NCI-H1048 (cell line): ENCODE measurements at regions not wholly inside any gene's neighbourhood (a gene's known extent, or its start where the extent isn't known, plus 50 kb on each side); places are given as distances from the start of the nearest gene placed in this dataset.
"Not testable (repeated sequence)": the region's sequence is repeated elsewhere in the genome, so short reads cannot be mapped to it uniquely, and the experiment has no call there.

ENCODE experiments used
- DNase-seq: peaks from one replicate; lab custom pipeline; 2025; lab: John Stamatoyannopoulos, UW

DNA sequence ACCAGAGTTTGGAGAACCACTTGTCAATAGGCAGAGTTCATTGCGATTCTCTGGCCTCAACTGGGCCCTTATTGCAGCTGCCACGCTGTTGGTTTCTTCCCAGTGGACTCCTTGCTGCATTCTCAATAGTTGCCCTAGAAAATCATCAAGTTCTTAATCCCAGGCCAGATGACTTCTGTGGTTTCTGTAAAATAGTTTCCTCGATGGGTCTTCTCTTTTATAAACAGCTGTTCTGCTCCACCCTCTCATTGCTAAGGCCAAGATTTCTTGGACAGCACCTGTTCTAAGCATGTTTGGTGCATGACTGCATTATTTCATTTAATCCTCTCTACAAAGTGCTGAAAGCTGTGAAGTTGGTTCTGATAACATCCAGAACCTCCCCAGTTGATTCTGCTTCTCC lies 131.0 kb downstream of the BCL2L11 start:
- no peak for DNase-seq

DNA sequence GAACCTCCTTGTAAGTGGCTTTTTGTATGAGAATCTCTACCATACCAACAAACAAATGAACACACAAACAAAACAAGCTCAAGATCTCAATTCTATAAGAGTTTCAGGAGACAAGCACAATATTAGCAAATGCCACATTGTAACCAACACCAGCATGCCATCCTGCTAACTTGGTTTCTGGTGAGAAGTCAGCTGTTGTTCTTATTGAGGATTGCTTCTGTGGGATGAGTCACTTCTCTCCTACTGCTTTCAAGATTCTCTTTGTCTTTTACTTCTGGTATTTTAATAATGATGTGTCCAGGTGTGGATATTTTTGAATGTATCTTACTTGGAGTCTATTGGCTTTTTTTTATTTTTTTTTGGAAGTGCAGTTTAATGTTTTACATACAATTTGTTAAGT lies 131.7 kb downstream of the BCL2L11 start:
- no peak for DNase-seq

DNA sequence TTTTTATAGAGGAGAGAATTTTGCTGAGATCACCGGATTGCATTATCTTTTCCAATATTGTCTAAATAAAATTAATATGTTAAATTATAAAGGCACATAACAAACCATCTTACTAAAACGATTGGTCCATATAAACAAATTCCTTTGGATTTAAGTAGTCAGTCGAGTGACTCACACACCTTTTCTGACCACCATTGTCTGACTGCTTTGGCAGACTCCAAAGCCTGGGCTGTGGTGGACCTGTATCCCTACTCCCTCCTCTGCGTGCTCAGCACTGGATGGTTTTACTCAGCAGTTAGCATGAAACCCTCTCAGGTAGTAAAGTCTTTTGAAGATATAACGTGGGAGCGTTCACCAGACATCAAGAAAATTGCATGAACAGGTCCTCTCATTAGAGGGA lies 134.2 kb downstream of the BCL2L11 start:
- not testable (repeated sequence) for DNase-seq

DNA sequence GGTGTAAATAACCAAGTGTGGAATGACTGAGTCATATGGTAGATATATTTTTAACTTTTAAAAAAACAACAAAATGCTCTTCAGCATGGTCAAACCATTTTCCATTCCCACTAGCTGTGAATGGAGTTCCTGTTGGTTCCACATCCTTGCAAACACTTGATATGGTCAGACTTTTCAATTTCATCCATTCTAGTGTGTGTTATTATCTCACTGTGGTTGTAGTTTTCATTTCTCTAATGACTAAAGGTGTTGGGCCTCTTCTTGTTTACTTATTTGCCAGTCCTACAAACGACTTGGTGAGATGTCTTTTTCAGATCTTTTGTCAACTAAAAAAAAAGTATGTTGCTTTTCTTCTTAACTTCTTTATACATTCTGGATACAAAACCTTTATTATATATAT lies 135.9 kb downstream of the BCL2L11 start:
- not testable (repeated sequence) for DNase-seq

DNA sequence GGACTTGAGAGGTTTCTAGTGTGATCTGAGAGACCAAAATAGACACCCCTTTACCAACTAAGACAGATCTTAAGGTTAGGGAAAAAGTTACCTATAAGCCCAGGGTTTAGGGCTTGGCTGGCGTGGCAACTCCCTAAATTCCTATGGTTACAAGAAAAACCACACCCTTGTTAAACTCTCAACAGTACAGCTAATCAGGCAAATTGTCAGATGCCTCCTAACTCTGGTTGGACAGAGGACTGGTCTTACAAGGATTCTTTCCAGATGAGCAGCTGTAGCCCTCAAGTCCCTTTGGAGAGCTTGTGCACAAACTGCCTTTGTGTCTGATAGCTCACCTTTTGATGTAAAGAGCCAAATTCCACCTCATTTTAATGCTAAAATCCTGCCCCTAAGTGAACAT lies 136.9 kb downstream of the BCL2L11 start:
- DNase-seq, result not testable (repeated sequence)

DNA sequence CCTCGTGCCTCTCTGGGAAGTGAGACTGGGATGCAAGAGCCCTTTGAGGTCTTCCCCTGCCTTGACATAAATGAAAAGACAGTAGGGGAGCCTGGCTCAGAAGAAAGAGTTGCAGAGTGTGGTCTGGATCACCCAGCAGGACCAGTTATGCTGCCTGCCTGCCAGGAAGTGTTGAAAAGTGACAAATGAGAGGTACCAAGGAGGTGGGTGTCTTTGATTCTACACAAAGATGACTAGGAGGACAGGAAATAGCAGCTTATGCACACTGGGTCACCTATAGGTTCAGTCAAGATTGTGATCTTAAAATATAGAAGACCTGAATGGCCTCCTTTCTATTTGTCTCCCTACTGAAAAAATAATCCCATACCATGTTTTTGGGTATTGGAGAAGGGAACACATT lies 137.6 kb downstream of the BCL2L11 start:
- DNase-seq, result not testable (repeated sequence)

DNA sequence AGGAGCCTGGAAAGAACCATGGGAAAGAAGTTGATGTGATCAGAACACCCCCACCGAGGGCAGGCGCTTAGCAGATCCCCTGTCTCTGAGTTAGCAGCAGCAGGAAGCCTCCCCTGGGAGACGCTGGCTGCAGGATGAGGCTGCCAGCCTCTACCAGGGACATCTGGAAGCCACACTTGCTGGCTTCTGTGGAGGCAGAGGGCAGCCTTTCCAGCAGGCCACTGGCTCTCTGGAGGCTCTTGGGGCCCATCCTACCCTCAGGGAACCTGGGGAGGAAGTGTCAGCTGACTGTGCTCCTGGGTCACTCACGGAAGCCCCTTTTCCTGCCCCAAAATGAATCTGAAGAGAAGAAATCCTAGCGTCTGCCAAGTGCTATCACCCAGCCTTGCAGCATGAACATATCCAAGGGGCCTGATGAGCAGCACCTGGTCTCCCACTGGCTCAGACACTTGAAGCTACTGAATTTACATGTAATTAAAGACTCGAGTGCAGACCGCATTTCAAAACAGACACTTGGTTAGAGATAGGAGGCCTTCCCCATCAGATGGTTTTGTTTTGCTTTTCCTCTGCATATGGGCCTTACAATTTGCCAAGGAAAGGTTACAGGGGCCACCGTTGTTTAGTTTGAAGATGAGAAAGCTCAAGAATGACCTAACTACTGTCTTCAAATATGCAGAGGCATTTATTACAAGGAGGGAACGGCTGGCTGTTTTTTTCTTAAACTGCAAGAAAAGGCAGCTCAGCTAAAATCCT lies 142.1 kb downstream of the BCL2L11 start:
- not testable (repeated sequence) for DNase-seq

DNA sequence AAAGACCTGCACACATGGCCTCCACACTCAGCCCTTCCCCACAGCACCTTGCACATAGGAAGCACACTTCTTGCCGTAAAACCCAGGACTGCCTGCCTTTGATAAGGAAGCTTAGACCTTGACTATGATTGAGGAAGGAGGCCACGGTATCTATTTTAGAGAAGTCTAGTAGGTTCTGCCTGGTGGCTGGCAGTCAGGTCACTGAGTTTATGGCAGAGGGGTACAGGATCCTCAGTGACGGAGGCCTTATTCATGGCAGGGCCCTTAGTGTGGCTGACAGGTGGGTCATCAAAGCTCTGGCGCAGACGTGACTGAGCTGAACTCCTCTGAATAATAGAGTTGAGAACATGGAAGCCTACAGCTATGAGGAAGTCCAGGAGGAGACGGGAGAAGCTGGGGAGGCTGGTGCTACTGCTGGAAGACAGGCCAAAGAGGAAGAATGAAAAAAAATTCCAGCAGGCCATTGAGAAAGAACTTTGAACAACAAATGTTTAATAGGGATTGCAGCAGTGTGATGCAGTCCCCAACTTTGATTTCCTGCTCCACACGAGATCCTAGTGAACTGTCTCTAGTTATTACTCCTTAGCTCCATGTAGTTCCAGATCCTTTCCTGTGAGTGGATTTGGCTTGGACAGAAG lies 142.8 kb downstream of the BCL2L11 start:
- not testable (repeated sequence) for DNase-seq

DNA sequence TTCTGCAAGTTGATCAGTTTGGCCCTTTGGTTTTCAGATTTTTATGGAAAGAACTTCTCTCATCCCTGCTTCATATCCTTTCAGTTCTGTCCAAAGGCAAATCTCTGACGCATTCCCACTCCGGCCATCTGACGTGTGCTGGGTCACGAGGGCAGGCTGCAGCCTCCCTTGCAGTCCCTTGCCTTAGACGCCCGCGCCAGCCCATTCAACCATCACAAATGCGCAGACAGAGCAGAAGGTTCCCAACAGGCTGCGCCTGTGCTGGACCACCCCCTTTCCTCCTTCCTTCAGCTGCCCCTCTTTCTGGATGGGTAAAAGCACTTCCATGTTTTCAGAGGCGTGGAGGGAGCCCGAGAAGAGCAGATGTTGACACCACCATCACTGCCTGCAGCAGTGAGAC lies 144.2 kb downstream of the BCL2L11 start:
- not testable (repeated sequence) for DNase-seq

DNA sequence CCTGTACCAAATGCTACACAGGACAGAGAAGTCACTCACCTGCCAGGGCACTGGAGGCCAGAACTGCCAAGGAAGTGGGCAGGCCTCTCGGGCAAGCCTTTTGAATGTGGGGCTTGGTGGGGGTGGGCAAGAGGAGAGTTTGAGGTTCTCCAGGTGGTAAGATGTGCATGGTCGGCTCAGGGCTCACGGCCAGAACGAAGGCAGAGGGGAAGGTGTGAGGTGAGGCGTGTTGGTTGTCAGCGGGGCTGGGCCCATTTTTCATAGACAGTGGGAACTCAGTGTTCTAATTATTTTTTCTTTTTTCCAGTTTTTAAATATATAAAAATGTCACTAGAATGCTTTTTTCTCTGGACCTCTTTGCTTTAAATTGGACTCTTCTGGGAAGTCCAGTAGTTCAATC lies 145.8 kb downstream of the BCL2L11 start:
- DNase-seq, result not testable (repeated sequence)

DNA sequence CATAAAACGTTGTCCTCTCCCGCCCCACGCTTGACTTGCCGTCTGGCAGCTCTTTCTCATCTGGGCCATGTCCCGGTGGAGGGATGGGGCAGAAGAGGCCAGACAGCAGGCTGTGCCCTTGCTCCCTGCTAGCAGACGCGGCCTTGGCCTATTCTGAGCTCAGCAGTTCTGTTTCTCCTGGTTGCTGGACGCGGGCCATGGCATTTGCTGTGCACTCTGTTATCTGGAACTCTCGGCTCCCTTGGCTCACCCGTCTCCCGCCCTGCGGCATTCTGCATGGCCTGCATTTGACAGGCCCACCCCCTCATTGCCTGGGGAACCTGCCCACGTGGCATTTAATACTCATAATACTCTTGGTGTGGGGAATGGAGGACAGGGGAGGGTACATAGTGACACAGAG lies 146.3 kb downstream of the BCL2L11 start:
- DNase-seq, result not testable (repeated sequence)

DNA sequence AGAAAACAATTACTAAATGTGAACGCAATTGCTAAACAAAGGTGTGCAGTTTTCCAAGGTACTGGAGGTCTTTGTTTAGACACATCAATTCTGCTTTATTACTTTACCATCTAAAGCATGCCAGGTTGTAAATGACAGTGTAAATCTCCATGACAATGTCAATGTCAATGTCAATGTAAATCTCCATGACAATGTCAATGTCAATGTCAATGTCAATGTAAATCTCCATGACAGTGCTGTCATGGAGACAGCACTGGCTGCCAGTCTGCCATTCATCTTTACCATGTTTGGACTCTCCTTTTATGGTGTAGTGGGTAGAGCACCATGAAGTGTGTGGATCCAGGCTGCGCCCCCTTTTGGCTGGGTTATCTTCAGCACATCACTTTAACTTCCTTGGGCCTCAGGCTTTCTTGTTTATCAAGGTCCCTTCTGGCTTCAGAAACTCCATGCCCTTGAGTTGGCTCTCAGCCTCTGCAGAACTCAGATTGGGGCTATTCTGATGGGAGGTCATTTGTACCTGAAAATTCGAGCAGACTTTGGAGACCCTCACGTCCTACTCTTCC lies 149.1 kb downstream of the BCL2L11 start:
- not testable (repeated sequence) for DNase-seq

DNA sequence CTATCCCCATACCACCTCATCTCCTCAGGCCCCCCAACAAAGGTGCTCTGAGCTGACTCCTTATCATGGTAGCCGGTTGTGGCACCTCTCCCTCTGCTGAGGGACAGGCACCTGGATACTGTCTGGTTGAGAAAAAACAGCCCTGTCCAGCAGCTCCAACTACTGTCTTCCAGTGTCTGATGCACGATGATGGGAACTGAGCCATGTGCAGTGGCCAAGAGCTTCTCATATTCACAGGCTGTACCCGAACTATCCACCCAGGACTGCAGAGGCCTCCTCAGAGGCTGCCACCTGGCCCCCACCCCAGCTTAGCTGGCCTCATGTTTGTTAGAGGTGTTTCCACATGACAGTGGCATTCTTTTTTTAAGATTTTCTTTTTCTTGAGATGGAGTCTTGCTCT lies 149.9 kb downstream of the BCL2L11 start:
- not testable (repeated sequence) for DNase-seq

DNA sequence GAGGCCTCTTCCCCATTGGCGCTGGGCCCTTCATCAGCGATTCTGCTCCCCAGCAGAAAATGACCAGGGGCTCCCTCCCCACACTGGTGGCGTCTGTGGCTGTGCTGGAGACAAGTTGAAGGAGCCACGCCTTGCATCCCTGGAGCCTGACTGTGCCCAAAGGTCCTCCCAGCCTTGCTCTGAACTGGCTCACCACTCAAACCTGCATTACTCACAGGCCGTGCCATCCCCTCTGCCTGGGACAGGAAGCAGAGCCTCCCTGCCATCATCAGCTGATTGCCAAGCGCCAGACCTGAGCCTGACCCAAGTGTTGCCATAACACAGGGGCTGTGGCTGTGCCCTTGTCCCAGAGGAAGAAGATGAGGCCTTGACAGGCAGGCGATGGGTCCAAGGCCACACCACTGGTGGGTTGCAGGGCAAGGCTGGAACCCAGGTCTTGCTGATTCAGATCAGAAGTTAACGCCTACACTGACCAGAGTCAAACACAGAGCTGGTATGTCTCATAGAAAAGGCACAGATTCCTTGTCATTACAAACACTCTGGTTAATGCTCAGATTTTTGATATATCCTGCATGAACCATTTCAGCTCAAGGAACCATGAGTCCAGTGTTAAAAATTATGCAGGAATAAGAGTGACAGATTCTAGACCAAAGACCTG lies 151.1 kb downstream of the BCL2L11 start:
- not testable (repeated sequence) for DNase-seq

DNA sequence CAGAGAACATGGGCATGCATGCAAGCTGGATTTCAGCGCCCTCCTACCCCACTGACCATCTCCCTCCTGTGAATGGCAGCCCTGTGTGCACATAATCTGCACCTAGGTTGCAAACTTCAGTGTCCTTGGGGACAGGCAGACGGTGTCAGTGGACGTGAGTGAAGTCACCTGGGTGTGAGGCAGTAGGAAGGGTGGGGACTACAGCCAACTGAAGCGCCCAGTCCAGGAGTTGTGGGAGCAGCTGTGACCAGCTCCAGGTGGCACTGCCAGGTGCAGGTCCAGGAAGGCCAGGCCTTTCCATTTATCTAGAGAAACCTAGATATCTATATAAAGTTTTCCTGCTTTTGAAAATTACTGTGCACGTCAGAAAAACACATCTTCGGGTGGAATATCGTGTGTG lies 152.3 kb downstream of the BCL2L11 start:
- DNase-seq, result not testable (repeated sequence)

DNA sequence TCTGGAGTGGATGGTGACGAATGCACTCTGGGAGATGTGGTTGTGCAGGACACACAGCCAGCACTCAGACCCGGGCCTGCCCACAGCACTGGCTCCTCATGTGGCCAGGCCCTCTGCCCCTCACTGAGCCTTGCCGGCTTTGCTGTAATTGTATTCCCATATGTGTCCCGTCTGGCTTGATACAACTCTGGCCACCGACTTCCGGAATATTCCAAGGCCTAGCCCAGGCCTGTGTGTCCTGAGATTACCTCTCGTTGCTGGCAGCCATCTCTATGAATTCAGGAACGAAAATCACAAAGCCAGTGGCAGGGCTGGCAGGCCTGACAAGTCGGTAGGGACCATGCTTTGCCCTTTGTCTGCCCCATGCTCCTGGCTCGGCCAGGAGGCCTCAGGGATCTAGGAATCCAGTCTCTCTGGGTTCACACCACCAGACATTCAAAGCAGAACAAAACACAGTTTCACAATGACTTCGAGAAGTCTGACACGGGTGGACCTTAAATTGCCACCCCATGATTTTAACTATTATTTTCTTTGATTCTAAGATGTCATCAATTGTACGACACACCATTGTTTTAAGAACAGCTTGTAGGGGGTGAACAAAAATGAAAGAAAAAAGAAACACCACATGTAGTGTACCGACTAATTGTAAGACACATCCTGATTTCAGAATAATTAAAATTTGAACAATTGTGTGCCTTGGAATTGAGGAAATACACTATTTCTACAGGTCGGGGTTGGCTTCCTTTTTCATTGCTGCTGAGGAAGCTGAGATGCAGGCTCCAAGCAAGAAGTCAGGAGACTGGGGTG lies 154.5 kb downstream of the BCL2L11 start:
- not testable (repeated sequence) for DNase-seq

DNA sequence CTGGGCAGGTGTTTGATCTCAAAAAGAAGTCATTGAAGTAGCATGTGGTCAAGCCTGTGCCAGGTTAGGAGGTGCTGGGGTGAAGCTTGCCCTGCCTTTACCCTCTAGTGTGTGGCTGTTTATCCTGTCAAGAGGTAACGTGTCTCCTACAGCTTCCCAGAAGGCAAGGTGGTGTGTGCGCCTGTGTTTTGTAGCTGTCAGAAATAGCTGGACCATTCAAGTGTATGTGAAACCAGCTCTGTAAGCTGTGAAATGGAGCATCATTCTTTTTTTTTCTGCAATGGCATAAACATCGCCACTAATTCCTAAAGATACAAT lies 155.1 kb downstream of the BCL2L11 start:
- not testable (repeated sequence) for DNase-seq

DNA sequence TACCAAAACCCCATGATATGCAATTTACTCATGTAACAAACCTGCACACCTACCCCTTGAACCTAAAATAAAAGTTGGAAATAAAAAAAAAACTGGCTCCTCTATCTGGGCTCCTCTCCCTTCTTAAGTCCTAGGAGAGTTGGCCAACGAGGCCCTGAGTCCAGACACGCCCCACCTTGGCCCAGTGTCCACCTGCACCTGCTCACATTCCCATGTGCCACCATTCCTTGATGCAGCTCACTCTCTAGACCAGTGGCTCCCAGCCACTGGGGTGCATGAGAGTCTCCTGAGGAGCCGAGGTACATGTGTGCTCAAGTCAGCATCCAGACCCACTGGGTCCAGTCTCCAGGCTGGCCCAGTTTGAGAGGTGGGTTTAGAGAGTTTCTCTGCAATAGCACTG lies 157.4 kb downstream of the BCL2L11 start:
- not testable (repeated sequence) for DNase-seq

DNA sequence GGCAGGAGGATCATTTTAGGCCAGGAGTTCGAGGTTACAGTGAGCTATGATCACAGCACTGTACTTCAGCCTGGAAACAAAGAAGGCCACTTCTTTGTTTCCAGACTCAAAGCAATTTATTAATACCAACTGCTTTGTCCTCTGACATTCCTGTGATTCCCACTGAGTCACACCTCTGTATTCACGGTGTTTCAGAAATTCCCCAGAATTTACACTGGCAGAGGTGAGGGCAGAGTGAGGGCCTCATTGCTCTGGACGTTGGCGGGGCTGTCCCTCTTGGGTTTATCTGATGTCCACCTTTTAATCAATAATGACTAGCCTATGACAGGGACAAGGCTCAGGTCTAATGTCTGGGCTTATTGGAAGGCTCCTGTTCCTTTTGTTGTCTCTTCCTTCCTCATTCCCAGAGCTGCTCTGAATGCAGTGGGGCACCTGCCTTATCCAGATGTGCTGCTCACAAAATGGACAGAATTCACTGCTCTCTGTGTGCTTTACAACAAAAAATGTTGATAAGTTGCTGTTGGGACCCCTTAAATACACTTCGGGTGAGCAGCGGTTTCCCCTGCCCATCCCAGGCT lies 160.1 kb downstream of the BCL2L11 start:
- DNase-seq, result not testable (repeated sequence)

DNA sequence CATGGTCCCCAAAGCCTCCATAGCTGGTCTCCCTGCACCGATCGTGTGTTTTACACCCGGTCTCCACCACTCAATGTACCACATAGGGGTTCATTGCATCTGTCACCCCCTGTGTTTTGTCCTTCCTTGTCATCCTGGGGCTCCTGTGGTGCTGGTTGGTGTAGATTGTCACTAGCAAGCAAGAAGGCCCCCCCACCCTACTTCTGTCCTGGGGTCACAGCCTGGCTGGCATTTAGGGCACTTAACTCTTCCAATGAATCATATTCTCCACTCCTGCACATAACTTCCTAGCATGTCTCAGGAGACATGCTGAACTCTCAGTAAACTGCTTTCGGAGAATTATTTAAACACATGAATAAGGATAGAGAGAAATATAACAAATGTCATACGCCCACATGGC lies 161.4 kb downstream of the BCL2L11 start:
- not testable (repeated sequence) for DNase-seq
